IMR-90 (cell line): ENCODE measurements at regions not wholly inside any gene's neighbourhood (a gene's known extent, or its start where the extent isn't known, plus 50 kb on each side); places are given as distances from the start of the nearest gene placed in this dataset.

ENCODE experiments used
- ATAC-seq: fragments of 200-7000 bp; cut with Tn5 transposase; 2 replicates; pipeline ENCODE4 v1.9.1; 2020; ENCODE audit warnings: low read depth, mild to moderate bottlenecking, moderate library complexity
- BruUV-seq: library from RNA; stranded (reverse); fragments of 400-500 nt; replicated peaks from 2 replicates; lab custom pipeline; 2021; lab: Mats Ljungman, UMichigan
- CTCF ChIA-PET: fragments of 300-600 bp; formaldehyde crosslinking; extraction: SDS; loops from one replicate; lab custom pipeline; 2021; ENCODE audit warnings: antibody characterized with exemption; lab: Yijun Ruan, JAX
- POLR2A ChIA-PET: fragments of 300-600 bp; sonication (Branson Sonifier 250); formaldehyde crosslinking; loops from one replicate; lab custom pipeline; 2022; ENCODE audit warnings: antibody characterized with exemption; ENCODE audit not compliant: unreplicated experiment; lab: Charles Lee
- DNase-seq: peaks from one replicate; pipeline ENCODE4 v3.0.0; 2013
- H2AFZ ChIP-seq: replicated peaks from 2 replicates; pipeline ENCODE3; 2013; ENCODE audit warnings: low read length, mild to moderate bottlenecking; ENCODE audit not compliant: poor library complexity
- H2AK5ac ChIP-seq: 2 replicates; pipeline ENCODE4 v1.6.1; 2013; ENCODE audit warnings: low read depth, low read length, inconsistent platforms
- H2AK9ac ChIP-seq: replicated peaks from 2 replicates; pipeline ENCODE3; 2013; ENCODE audit warnings: mild to moderate bottlenecking, low read depth, low read length, moderate library complexity; ENCODE audit not compliant: poor library complexity
- H2BK120ac ChIP-seq: 2 replicates; pipeline ENCODE4 v1.6.1; 2013; ENCODE audit warnings: low read depth, low read length, inconsistent platforms
- H2BK15ac ChIP-seq: 3 replicates; pipeline ENCODE4 v1.6.1; 2013; ENCODE audit warnings: low read depth, low read length, inconsistent platforms
- H2BK20ac ChIP-seq: 2 replicates; pipeline ENCODE4 v1.6.1; 2013; ENCODE audit warnings: low read depth, mild to moderate bottlenecking, inconsistent platforms, low read length, moderate library complexity
- H2BK5ac ChIP-seq: 2 replicates; pipeline ENCODE4 v1.6.1; 2013; ENCODE audit warnings: mild to moderate bottlenecking, low read depth, low read length, inconsistent platforms; ENCODE audit not compliant: poor library complexity, severe bottlenecking
- H3K14ac ChIP-seq: replicated peaks from 2 replicates; pipeline ENCODE4 v1.6.1; 2013; ENCODE audit warnings: low read depth, low read length, inconsistent platforms
- H3K18ac ChIP-seq: 2 replicates; pipeline ENCODE4 v1.6.1; 2013; ENCODE audit warnings: low read depth, low read length, control low read depth
- H3K23ac ChIP-seq: 2 replicates; pipeline ENCODE4 v1.6.1; 2013; ENCODE audit warnings: low read depth, low read length, inconsistent platforms
- H3K27ac ChIP-seq: 2 replicates; pipeline ENCODE4 v1.5.1; 2013; ENCODE audit warnings: mild to moderate bottlenecking, control low read depth, low read length; ENCODE audit not compliant: insufficient read depth
- H3K27me3 ChIP-seq: 2 replicates; pipeline ENCODE4 v1.6.1; 2013; ENCODE audit warnings: low read length; ENCODE audit not compliant: control insufficient read depth, insufficient read depth
- H3K36me3 ChIP-seq: 2 replicates; pipeline ENCODE4 v1.6.1; 2013; ENCODE audit warnings: low read length, mixed read lengths; ENCODE audit not compliant: control insufficient read depth, insufficient read depth
- H3K4ac ChIP-seq: 2 replicates; pipeline ENCODE4 v1.6.1; 2013; ENCODE audit warnings: low read depth, low read length, inconsistent platforms
- H3K4me1 ChIP-seq: 2 replicates; pipeline ENCODE4 v1.6.1; 2013; ENCODE audit warnings: low read length, mixed read lengths; ENCODE audit not compliant: control insufficient read depth, insufficient read depth
- H3K4me2 ChIP-seq: 2 replicates; pipeline ENCODE4 v1.6.1; 2013; ENCODE audit warnings: low read depth, mild to moderate bottlenecking, control low read depth, low read length, moderate library complexity
- H3K4me3 ChIP-seq: 2 replicates; pipeline ENCODE4 v1.5.1; 2013; ENCODE audit warnings: low read depth, mild to moderate bottlenecking, control low read depth, low read length, moderate library complexity; ENCODE audit not compliant: insufficient read depth
- H3K56ac ChIP-seq: 2 replicates; pipeline ENCODE4 v1.6.1; 2013; ENCODE audit warnings: low read length, inconsistent platforms; ENCODE audit not compliant: insufficient read depth; ENCODE audit errors: extremely low read depth
- H3K79me1 ChIP-seq, 2 experiments: 2 replicates each; pipeline ENCODE4 v1.6.1; 2013; ENCODE audit warnings: low read length in 2 of 2, inconsistent platforms in 1 of 2, low read depth in 1 of 2
- H3K9ac ChIP-seq: 2 replicates; pipeline ENCODE4 v1.6.1; 2013; ENCODE audit warnings: low read depth, low read length, control low read depth
- H3K9me1 ChIP-seq: 2 replicates; pipeline ENCODE4 v1.6.1; 2013; ENCODE audit warnings: low read length, inconsistent platforms; ENCODE audit not compliant: insufficient read depth
- H3K9me3 ChIP-seq: 2 replicates; pipeline ENCODE4 v1.6.1; 2013; ENCODE audit warnings: low read length; ENCODE audit not compliant: control insufficient read depth, insufficient read depth
- H4K20me1 ChIP-seq: 2 replicates; pipeline ENCODE4 v1.6.1; 2013; ENCODE audit warnings: low read length, inconsistent platforms; ENCODE audit not compliant: insufficient read depth
- H4K5ac ChIP-seq: 2 replicates; pipeline ENCODE4 v1.6.1; 2013; ENCODE audit warnings: mild to moderate bottlenecking, low read depth, low read length, control low read depth
- H4K8ac ChIP-seq, 2 experiments: 2 replicates each; pipeline ENCODE4 v1.6.1; 2013; ENCODE audit warnings: low read depth in 2 of 2, low read length in 2 of 2, control low read depth in 1 of 2, inconsistent platforms in 1 of 2
- H4K91ac ChIP-seq: 2 replicates; pipeline ENCODE4 v1.6.1; 2013; ENCODE audit warnings: low read depth, low read length, inconsistent platforms; ENCODE audit not compliant: insufficient read depth
- CEBPB ChIP-seq: IDR thresholded peaks from 2 replicates; pipeline ENCODE4 v1.6.1; 2012; ENCODE audit warnings: low read depth, low read length, improper control_type of control experiment
- CHD1 ChIP-seq: IDR thresholded peaks from 2 replicates; pipeline ENCODE4 v1.6.1; 2012; ENCODE audit warnings: low read depth, low read length, improper control_type of control experiment
- CTCF ChIP-seq: conservative IDR thresholded peaks from 2 replicates; pipeline ENCODE4 v1.5.1; 2012; ENCODE audit warnings: mild to moderate bottlenecking, low read depth, low read length, improper control_type of control experiment
- MAFK ChIP-seq: IDR thresholded peaks from 2 replicates; pipeline ENCODE4 v1.6.1; 2012; ENCODE audit warnings: low read depth, low read length, improper control_type of control experiment
- MAZ ChIP-seq: IDR thresholded peaks from 2 replicates; pipeline ENCODE4 v1.6.1; 2012; ENCODE audit warnings: low read depth, mild to moderate bottlenecking, low read length, improper control_type of control experiment, moderate library complexity, borderline replicate concordance
- MXI1 ChIP-seq: IDR thresholded peaks from 2 replicates; pipeline ENCODE4 v1.6.1; 2012; ENCODE audit warnings: low read depth, mild to moderate bottlenecking, low read length, moderate library complexity, borderline replicate concordance
- NFE2L2 ChIP-seq: fragments of 150-350 bp; IDR thresholded peaks from 2 replicates; pipeline ENCODE4 v1.6.1; 2016; ENCODE audit warnings: low read depth, mild to moderate bottlenecking, low read length
- POLR2A ChIP-seq: IDR thresholded peaks from 2 replicates; pipeline ENCODE4 v1.6.1; 2012; ENCODE audit warnings: mild to moderate bottlenecking, low read depth, low read length
- RAD21 ChIP-seq: IDR thresholded peaks from 2 replicates; pipeline ENCODE4 v1.6.1; 2012; ENCODE audit warnings: low read length, improper control_type of control experiment
- RFX5 ChIP-seq: IDR thresholded peaks from 2 replicates; pipeline ENCODE4 v1.8.0; 2012; ENCODE audit warnings: low read depth, mild to moderate bottlenecking, low read length, moderate library complexity
- SMC3 ChIP-seq: fragments of 150-350 bp; IDR thresholded peaks from 2 replicates; pipeline ENCODE4 v1.6.1; 2016; ENCODE audit warnings: low read depth, mild to moderate bottlenecking, antibody characterized with exemption, low read length, moderate library complexity
- USF2 ChIP-seq: fragments of 150-350 bp; IDR thresholded peaks from 2 replicates; pipeline ENCODE4 v1.6.1; 2017; ENCODE audit warnings: mild to moderate bottlenecking, antibody characterized with exemption, low read length, low read depth
- WGBS, 2 experiments: methylation state at CpG; one replicate each; pipeline versions ENCODE4 v1.1.5 to v1.1.7; 2013; ENCODE audit warnings: missing lambda C conversion rate in 2 of 2; ENCODE audit not compliant: insufficient read length in 1 of 2; ENCODE audit errors: extremely low coverage in 2 of 2; 5-methylcytosine and 5-hydroxymethylcytosine counted together
- dilution Hi-C: fragments of 300-500 bp; cut with HindIII; formaldehyde crosslinking; loops from one replicate; pipeline ENCODE4 v1.14.3; 2018; ENCODE audit warnings: low sequenced_read_pairs; ENCODE audit not compliant: unreplicated experiment
- in situ Hi-C: fragments of 300-500 bp; cut with MboI; formaldehyde crosslinking; loops from 3 replicates; pipeline ENCODE4 v1.14.3; 2019; ENCODE audit warnings: low sequenced_read_pairs, inconsistent platforms, mixed read lengths
- intact Hi-C: fragments of 100-400 bp; cut with micrococcal nuclease; formaldehyde crosslinking; loops from 2 replicates; pipeline ENCODE4 v1.10.0; 2022
- TF ChIP-seq, protein P1 (sequence below): fragments of 150-350 bp; IDR thresholded peaks from 2 replicates; pipeline ENCODE4 v1.6.1; 2016; ENCODE audit warnings: low read depth, mild to moderate bottlenecking, low read length, moderate library complexity, borderline replicate concordance

- in situ Hi-C loops (no loop called here), intact Hi-C loops (no loop called here), dilution Hi-C loops (no loop called here)
- Histone ChIP-seq H2BK15ac (no peak overlapping the region), H4K5ac (no peak overlapping the region), H3K4ac (no peak overlapping the region), H2BK120ac (no peak overlapping the region), H3K4me3 (no peak overlapping the region), H4K91ac (no peak overlapping the region), H2AK9ac (no peak overlapping the region), H4K8ac (no peak overlapping the region), H3K9ac (no peak overlapping the region), H3K4me2 (no peak overlapping the region), H2BK20ac (no peak overlapping the region), H3K27me3 (no peaks in the 10 kb centered on the region), H3K18ac (no peak overlapping the region), H3K9me3 (peaks cover 5% of the 10 kb centered on the region; the same call in 1 of the 2 replicates), H2AFZ (no peak overlapping the region), H3K23ac (no peak overlapping the region), H3K4me1 (no peaks in the 10 kb centered on the region), H3K56ac (no peak overlapping the region), H2BK5ac (no peak overlapping the region), H3K27ac (no peak overlapping the region), H3K79me1 (no peaks in the 10 kb centered on the region), H4K20me1 (no peaks in the 10 kb centered on the region), H2AK5ac (no peak overlapping the region), H3K9me1 (no peaks in the 10 kb centered on the region), H3K14ac (no peak overlapping the region), H3K36me3 (no peaks in the 10 kb centered on the region)
- CTCF ChIA-PET = no interaction called here
- no peak for ATAC-seq
- BruUV-seq = no TSS peak
- no peak for DNase-seq
- TF ChIP-seq MAFK (no peak), CHD1 (no peak), MXI1 (no peak), USF2 (no peak), CEBPB (no peak), RAD21 (no peak), SMC3 (no peak), CTCF (no peak), MAZ (no peak), RFX5 (no peak), POLR2A (no peak), NFE2L2 (no peak)
- TF ChIP-seq, protein P1, sequence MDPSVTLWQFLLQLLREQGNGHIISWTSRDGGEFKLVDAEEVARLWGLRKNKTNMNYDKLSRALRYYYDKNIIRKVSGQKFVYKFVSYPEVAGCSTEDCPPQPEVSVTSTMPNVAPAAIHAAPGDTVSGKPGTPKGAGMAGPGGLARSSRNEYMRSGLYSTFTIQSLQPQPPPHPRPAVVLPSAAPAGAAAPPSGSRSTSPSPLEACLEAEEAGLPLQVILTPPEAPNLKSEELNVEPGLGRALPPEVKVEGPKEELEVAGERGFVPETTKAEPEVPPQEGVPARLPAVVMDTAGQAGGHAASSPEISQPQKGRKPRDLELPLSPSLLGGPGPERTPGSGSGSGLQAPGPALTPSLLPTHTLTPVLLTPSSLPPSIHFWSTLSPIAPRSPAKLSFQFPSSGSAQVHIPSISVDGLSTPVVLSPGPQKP = no peak
- WGBS, 2 experiments = no CpG with 5 or more reads among the region's 3 CpGs
- POLR2A ChIA-PET = no interaction called here
Observed at GRCh38 chr3:6438031-6438430, 422.9 kb upstream of the GRM7 start.
